ENCODE measurements at regions not wholly inside any gene's neighbourhood (a gene's known extent, or its start where the extent isn't known, plus 50 kb on each side); places are given as distances from the start of the nearest gene placed in this dataset.

DNA sequence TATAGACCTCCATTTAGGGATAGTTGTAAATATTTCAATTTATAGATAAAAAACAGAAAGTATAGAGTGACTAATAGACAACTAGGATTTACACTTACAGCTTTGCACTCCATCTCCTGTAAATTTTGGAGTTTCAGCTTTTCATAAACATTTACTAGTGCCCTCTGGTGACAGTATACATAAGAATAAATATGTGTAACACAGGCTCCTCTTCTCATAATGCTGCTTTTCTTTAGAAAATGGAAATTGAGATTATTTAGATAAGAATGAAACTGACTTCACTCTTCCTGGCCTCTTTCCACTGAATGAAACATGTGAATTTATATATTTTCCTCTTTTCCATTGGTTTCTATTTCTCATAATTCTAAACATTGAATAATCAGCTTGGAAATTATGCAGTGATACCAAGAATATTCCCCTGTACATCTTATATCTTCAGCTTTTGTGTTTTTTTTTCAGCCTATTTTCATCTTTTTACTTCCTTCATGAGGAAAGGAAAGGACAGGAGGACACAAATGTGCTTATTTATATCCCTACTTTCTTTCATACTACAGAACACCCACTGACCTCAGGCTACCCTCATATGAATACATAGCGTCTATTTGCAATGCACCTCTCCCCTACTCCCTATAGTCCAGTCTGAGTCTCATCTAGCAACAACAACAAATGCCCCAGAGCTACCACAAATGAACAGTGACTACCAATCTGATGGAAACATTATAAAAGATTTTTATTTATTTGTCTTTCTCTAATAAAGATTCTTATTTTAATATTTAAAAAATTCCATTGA, 103.1 kb upstream of the CCDC39 start:
- TF ChIP-seq, protein P1, sequence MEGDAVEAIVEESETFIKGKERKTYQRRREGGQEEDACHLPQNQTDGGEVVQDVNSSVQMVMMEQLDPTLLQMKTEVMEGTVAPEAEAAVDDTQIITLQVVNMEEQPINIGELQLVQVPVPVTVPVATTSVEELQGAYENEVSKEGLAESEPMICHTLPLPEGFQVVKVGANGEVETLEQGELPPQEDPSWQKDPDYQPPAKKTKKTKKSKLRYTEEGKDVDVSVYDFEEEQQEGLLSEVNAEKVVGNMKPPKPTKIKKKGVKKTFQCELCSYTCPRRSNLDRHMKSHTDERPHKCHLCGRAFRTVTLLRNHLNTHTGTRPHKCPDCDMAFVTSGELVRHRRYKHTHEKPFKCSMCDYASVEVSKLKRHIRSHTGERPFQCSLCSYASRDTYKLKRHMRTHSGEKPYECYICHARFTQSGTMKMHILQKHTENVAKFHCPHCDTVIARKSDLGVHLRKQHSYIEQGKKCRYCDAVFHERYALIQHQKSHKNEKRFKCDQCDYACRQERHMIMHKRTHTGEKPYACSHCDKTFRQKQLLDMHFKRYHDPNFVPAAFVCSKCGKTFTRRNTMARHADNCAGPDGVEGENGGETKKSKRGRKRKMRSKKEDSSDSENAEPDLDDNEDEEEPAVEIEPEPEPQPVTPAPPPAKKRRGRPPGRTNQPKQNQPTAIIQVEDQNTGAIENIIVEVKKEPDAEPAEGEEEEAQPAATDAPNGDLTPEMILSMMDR (conservative IDR thresholded peaks at IDR 0.05), result no peak
- TF ChIP-seq EZH2 (IDR thresholded peaks at IDR 0.05; ENCODE audit: low read depth), result no peak

Measured in PC-9 (cell line).